ENCODE measurements at regions not wholly inside any gene's neighbourhood (a gene's known extent, or its start where the extent isn't known, plus 50 kb on each side); places are given as distances from the start of the nearest gene placed in this dataset.

GRCh38 chr5:56433039-56433617, 200.0 kb upstream of the ANKRD55 start:
- no peak for DNase-seq (ENCODE audit: low read depth in 1 of 2, low spot score in 2 of 2)
- Histone ChIP-seq H3K36me3 (no peaks in the 10 kb centered on the region), H3K9me3 (replicated peaks) (no peaks in the 10 kb centered on the region), H3K4me1 (replicated peaks) (peaks cover 21% of the 10 kb centered on the region), H3K4me3 (no peak overlapping the region), H3K27ac (no peak overlapping the region), H3K27me3 (replicated peaks) (no peaks in the 10 kb centered on the region)

DNA sequence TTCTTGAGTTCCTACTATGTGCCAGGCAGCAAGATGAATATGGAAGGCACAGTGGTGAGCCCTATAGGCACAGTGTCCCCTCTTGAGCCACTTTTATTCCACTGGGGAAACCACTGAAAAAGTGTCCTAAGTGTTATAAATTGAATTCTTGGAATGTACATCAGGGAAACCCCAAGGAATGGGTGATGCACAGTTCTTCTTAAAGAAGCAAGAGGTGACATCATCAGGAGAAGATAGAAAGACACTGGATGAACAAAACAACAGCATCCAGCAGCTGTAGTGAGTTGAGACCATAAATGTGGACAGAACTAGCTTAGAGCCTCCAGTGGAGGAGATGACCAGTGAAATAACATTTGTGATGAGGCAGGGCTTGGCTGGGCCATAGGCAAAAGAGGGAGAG, 199.2 kb upstream of the ANKRD55 start:
- peaks cover 21% of the 10 kb centered on the region for H3K4me1 ChIP-seq (replicated peaks)
- no peak overlapping the region for H3K27ac ChIP-seq
- no peaks in the 10 kb centered on the region for H3K36me3 ChIP-seq
- no peak overlapping the region for H3K4me3 ChIP-seq
- no peak for DNase-seq (ENCODE audit: low read depth in 1 of 2, low spot score in 2 of 2)
- no peaks in the 10 kb centered on the region for H3K27me3 ChIP-seq (replicated peaks)
- H3K9me3 ChIP-seq (replicated peaks): no peaks in the 10 kb centered on the region

DNA sequence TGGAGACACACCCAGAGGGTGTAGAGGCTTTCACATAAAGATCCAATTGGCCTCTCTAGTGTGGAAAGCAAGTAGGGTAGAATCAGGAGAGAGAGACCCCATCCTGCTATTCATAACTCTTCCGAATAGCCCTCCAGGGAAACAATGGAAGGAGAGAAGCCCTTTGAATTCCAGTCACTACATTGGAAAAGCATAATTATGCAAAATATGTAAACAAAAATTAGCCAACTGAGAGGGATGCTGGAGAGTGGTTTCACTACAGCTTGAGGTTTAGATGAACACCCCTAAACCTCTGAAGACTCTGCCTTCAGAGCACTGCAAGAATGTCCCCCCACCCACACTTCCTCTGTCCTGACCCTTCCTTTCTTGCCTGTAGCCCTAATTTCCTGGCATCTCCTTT, 197.3 kb upstream of the ANKRD55 start:
- no peak for DNase-seq (ENCODE audit: low read depth in 1 of 2, low spot score in 2 of 2)
- Histone ChIP-seq H3K27me3 (replicated peaks) (no peaks in the 10 kb centered on the region), H3K4me3 (no peak overlapping the region), H3K9me3 (replicated peaks) (no peaks in the 10 kb centered on the region), H3K27ac (no peak overlapping the region), H3K36me3 (no peaks in the 10 kb centered on the region), H3K4me1 (replicated peaks) (peaks cover 13% of the 10 kb centered on the region)

GRCh38 chr5:56429110-56429561, 196.0 kb upstream of the ANKRD55 start:
- no peaks in the 10 kb centered on the region for H3K9me3 ChIP-seq (replicated peaks)
- no peak for DNase-seq (ENCODE audit: low read depth in 1 of 2, low spot score in 2 of 2)
- no peak overlapping the region for H3K4me3 ChIP-seq
- no peak overlapping the region for H3K27ac ChIP-seq
- H3K36me3 ChIP-seq: no peaks in the 10 kb centered on the region
- H3K4me1 ChIP-seq (replicated peaks): peaks cover 13% of the 10 kb centered on the region
- H3K27me3 ChIP-seq (replicated peaks): no peaks in the 10 kb centered on the region

- DNase-seq (ENCODE audit: low read depth in 1 of 2, low spot score in 2 of 2): no peak
- no peaks in the 10 kb centered on the region for H3K36me3 ChIP-seq
- H3K4me3 ChIP-seq: no peak overlapping the region
- no peaks in the 10 kb centered on the region for H3K27me3 ChIP-seq (replicated peaks)
- no peak overlapping the region for H3K27ac ChIP-seq
- H3K4me1 ChIP-seq (replicated peaks): peaks cover 13% of the 10 kb centered on the region
- no peaks in the 10 kb centered on the region for H3K9me3 ChIP-seq (replicated peaks)
These were observed 193.6 kb upstream of the ANKRD55 start for GRCh38 chr5:56426693-56427092.

- no peak for DNase-seq (ENCODE audit: low read depth in 1 of 2, low spot score in 2 of 2)
- Histone ChIP-seq H3K9me3 (replicated peaks) (no peaks in the 10 kb centered on the region; the same call in 1 of the 2 replicates), H3K27ac (no peak overlapping the region), H3K4me1 (replicated peaks) (no peaks in the 10 kb centered on the region), H3K27me3 (replicated peaks) (no peaks in the 10 kb centered on the region), H3K4me3 (no peak overlapping the region), H3K36me3 (no peaks in the 10 kb centered on the region)
These were observed 189.1 kb upstream of the ANKRD55 start for GRCh38 chr5:56422076-56422762.

DNA sequence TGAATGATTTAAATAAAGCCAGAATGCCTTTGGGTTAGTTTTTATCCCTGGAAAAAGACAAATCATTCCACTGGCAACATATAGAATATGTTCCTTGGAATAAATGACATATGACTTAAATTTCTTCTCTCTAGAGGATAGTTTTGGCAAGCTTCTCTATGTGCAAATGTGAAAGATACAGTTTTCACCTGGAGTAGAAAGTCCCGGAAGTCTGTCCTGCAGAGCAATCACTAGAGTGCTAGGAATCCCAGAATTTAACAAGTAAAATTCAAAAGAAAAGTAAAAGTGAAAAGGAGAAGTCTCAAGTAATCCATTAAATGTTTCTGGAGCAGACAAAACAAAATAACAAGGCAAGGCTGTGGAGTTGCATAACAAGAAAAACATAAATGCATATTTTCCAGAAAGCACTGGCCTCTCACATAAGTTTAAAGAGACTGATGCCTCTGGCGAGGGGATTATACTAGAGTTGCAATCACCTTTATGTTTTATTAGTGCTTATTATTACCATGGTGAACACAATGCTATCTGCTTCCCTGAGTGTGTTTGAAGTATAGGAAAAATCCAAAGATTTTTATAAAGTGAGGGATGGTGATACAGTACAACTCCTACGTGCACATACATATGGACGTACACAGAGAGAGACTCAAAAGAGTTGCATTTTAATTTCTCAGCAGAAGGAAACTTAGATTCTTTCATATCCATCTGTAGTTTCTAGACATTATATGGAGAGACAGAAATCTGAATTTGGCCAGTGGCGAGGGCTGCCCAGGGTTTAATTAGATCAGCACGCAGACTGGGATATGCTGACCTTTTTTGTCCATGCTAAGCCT, 188.3 kb upstream of the ANKRD55 start:
- no peak for DNase-seq (ENCODE audit: low read depth in 1 of 2, low spot score in 2 of 2)
- no peak overlapping the region for H3K27ac ChIP-seq
- H3K4me3 ChIP-seq: no peak overlapping the region
- H3K4me1 ChIP-seq (replicated peaks): peaks cover 2% of the 10 kb centered on the region
- H3K9me3 ChIP-seq (replicated peaks): no peaks in the 10 kb centered on the region; the same call in 1 of the 2 replicates
- no peaks in the 10 kb centered on the region for H3K27me3 ChIP-seq (replicated peaks)
- no peaks in the 10 kb centered on the region for H3K36me3 ChIP-seq

GRCh38 chr5:56420323-56420722, 187.2 kb upstream of the ANKRD55 start:
- Histone ChIP-seq H3K36me3 (no peaks in the 10 kb centered on the region), H3K9me3 (replicated peaks) (no peaks in the 10 kb centered on the region; the same call in 1 of the 2 replicates), H3K4me1 (replicated peaks) (peaks cover 13% of the 10 kb centered on the region)

DNA sequence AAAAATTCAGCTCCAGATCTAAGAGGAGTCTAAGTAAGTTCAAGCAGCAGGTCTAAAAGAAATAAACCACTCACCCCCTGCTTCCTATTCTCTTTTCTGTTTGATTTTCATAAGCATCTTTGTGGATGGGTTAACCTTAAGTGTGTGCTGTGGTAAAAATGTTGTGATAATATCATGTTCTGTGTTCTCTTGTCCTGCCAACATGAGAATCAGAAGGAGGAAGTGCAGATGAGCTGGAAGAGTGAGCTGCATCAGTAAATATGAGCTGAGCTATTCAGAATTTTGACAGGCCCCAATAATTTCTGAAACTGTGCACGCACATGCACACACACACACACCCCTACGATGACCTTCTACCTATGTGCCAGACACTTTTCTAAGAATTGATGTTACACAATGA, 186.5 kb upstream of the ANKRD55 start:
- peaks cover 20% of the 10 kb centered on the region for H3K4me1 ChIP-seq (replicated peaks)
- no peaks in the 10 kb centered on the region for H3K27me3 ChIP-seq (replicated peaks)
- H3K27ac ChIP-seq: no peak overlapping the region
- no peak for DNase-seq (ENCODE audit: low read depth in 1 of 2, low spot score in 2 of 2)
- H3K36me3 ChIP-seq: no peaks in the 10 kb centered on the region
- H3K9me3 ChIP-seq (replicated peaks): no peaks in the 10 kb centered on the region; the same call in 1 of the 2 replicates
- H3K4me3 ChIP-seq: no peak overlapping the region

More at GRCh38 chr5:56420323-56420722, 187.2 kb upstream of the ANKRD55 start:
- no peak for DNase-seq (ENCODE audit: low read depth in 1 of 2, low spot score in 2 of 2)
- H3K27ac ChIP-seq: no peak overlapping the region
- H3K27me3 ChIP-seq (replicated peaks): no peaks in the 10 kb centered on the region
- H3K4me3 ChIP-seq: no peak overlapping the region

DNA sequence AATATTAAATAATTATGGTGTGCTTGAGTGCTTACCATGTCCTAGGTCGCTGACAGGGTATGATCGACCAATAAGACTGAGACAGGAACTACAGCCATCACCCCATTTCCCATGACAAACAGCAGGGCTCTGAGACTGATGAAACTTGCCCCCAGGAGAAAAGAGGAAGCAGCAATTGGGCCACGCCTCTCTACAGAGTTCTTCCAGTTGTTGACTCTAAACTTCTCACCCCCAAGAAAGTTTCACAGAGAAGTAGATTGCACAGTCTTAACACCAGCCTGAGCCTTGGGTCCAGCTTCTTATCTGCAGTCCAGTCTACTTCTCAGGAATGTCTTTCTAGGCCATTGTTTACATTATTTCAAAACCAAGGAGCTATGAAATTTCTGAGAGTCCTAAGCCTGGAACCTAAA, 182.2 kb upstream of the ANKRD55 start:
- DNase-seq (ENCODE audit: low read depth in 1 of 2, low spot score in 2 of 2): peak in 1 of 2 experiments; percentile 59
- no peaks in the 10 kb centered on the region for H3K27me3 ChIP-seq (replicated peaks)
- peaks cover 22% of the 10 kb centered on the region for H3K4me1 ChIP-seq (replicated peaks)
- no peak overlapping the region for H3K4me3 ChIP-seq
- H3K36me3 ChIP-seq: no peaks in the 10 kb centered on the region
- no peaks in the 10 kb centered on the region; the same call in 1 of the 2 replicates for H3K9me3 ChIP-seq (replicated peaks)
- peak overlapping the region; percentile 73 for H3K27ac ChIP-seq

DNA sequence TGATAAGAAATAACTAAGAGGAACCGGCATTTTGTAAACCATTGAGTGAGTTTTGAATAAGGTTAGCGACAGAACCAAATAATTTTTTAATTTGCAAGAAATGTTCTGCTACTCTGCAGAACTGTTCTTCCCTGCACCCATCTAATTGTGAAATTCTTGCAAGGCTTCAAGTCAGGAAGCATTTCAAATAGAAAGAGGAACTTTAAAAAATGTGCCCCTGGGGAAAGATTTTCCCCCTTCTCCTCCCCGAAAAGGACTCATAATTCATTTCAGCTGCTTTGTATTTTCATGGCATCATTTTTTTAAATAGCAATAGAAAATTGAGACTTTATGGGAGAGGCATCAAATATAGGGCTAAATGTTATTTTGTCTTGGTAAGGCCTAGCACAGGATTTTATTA, 180.9 kb upstream of the ANKRD55 start:
- H3K27ac ChIP-seq: no peak overlapping the region
- H3K36me3 ChIP-seq: no peaks in the 10 kb centered on the region
- no peak overlapping the region for H3K4me3 ChIP-seq
- no peak for DNase-seq (ENCODE audit: low read depth in 1 of 2, low spot score in 2 of 2)
- no peaks in the 10 kb centered on the region; the same call in 1 of the 2 replicates for H3K9me3 ChIP-seq (replicated peaks)
- H3K27me3 ChIP-seq (replicated peaks): no peaks in the 10 kb centered on the region
- H3K4me1 ChIP-seq (replicated peaks): peaks cover 32% of the 10 kb centered on the region

GRCh38 chr5:56413546-56413945, 180.4 kb upstream of the ANKRD55 start:
- H3K27me3 ChIP-seq (replicated peaks): no peaks in the 10 kb centered on the region
- H3K27ac ChIP-seq: no peak overlapping the region
- no peak for DNase-seq (ENCODE audit: low read depth in 1 of 2, low spot score in 2 of 2)

DNA sequence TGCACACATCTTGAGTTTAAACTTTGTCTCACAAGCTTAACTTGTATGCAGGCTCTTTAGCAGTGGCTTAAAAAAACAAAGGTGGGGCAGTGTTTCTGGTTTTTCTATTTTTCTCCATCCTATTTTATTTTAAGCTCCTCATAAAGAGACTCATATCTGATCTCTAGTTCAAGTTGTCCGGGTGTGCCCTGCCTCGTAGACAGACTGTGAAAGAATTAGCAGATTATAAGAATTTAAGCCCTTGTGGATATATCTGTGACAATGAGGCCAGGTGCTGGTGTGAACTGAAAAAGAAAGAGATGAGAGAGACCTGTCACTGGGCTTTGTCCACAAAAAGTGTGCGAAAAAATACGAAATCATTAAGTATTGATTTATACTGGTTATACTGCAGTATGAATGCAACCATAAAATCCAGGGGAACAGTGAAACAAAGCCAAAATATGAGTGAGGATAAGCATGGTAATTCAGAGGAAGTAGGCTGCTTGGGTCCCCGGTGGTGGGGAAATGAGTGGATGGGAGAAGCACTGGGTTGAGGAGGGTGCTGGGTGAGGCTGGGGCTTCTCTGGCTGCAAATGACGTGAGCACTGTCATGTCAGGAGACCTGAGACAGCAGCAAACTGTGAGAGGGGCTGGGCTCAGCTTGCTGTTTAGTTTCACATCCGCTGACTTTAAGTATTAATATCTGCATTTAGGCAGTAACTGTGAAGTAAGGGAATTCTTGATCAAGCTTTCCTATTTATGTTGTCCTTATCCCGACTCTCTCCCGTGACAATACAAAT, 179.7 kb upstream of the ANKRD55 start:
- H3K9me3 ChIP-seq (replicated peaks): no peaks in the 10 kb centered on the region
- no peaks in the 10 kb centered on the region for H3K27me3 ChIP-seq (replicated peaks)
- DNase-seq (ENCODE audit: low read depth in 1 of 2, low spot score in 2 of 2): no peak
- no peak overlapping the region for H3K27ac ChIP-seq
- no peak overlapping the region for H3K4me3 ChIP-seq
- no peaks in the 10 kb centered on the region for H3K36me3 ChIP-seq
- peaks cover 33% of the 10 kb centered on the region for H3K4me1 ChIP-seq (replicated peaks)

More at GRCh38 chr5:56413546-56413945, 180.4 kb upstream of the ANKRD55 start:
- Histone ChIP-seq H3K4me1 (replicated peaks) (peaks cover 33% of the 10 kb centered on the region), H3K9me3 (replicated peaks) (no peaks in the 10 kb centered on the region), H3K4me3 (no peak overlapping the region), H3K36me3 (no peaks in the 10 kb centered on the region)
